ENCODE measurements at regions not wholly inside any gene's neighbourhood (a gene's known extent, or its start where the extent isn't known, plus 50 kb on each side); places are given as distances from the start of the nearest gene placed in this dataset.

DNA sequence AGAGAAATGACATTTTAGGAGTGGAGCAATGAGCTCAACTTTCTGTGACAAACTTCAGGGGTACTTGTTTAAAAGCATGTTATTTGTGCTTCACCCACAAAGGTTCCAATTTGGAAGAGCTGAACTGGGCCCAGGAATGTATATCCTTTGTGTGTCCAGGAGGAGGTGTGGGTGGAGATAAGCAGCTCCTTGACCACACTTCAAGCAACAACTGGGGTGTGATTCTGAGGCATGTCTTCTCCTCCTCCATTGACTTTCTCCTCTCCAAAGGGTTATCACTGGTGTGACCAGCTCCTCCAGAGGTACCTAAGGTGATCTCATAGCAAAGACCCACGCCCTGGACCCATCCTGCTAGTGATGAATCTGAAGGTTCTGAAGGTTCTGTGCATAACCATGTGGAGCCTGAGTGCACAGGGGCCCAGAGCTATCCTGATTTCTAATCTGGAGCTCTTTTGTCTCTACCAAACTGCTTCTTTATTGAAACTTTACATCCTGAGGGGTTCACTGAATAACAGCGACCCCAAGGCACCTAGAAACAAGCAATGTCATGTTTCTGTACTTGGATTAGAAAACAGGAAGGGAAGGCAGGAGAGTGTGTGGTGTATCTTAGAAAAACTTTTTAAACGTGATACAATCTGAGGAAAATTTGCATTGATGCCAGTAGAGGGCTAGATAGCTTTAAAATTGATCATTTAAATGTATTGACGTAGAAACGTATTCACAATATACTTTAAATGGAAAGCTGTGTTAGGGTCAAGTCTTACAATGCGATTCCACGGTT is 60.9 kb upstream of the CD93 start (continued):
- TF ChIP-seq ZNF462 (CRISPR knock-in tag; IDR thresholded peaks at IDR 0.05): no peak
- no peak for TF ChIP-seq REST (IDR thresholded peaks at IDR 0.05; ENCODE audit: unreplicated experiment)
- no peak for TF ChIP-seq EZH2phosphoT487 (IDR thresholded peaks at IDR 0.05; ENCODE audit: unreplicated experiment)
- no peak for TF ChIP-seq NANOG (IDR thresholded peaks at IDR 0.05; ENCODE audit: borderline replicate concordance)
- no peak for TF ChIP-seq ZNF331 (CRISPR knock-in tag; IDR thresholded peaks at IDR 0.05; ENCODE audit: low read depth)
- no peak for TF ChIP-seq STAT1 (IDR thresholded peaks at IDR 0.05; ENCODE audit: unreplicated experiment)
- TF ChIP-seq ZNF114 (CRISPR knock-in tag; IDR thresholded peaks at IDR 0.05): no peak
